IPS DF 19.7 (cell line): ENCODE measurements at regions not wholly inside any gene's neighbourhood (a gene's known extent, or its start where the extent isn't known, plus 50 kb on each side); places are given as distances from the start of the nearest gene placed in this dataset.
"Not testable (repeated sequence)": the region's sequence is repeated elsewhere in the genome, so short reads cannot be mapped to it uniquely, and the experiment has no call there.

ENCODE experiments used
- DNase-seq: peaks from one replicate; pipeline ENCODE4 v3.0.0-alpha.2; 2013; ENCODE audit warnings: low read depth, low spot score

DNA sequence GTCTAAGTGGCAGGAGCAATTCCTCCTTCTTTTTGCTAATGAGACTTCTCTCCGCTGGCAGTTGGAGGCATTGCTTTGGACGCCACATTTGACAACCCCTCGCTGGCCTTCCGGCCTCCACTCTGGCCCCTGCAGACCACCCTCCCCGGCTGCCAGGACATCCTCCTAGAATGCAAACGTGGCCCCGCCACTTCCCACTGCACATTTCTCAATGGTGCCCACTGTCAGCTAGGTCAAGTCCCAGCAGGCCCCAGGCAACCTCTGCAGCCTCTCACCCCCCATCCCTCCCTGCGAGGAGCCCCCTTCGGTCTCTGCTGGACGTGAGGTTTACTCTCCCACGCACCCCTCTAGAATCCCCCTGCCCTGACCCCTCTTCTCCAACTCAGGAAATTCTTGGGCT is 250.3 kb downstream of the FOXL1 start:
- no peak for DNase-seq

DNA sequence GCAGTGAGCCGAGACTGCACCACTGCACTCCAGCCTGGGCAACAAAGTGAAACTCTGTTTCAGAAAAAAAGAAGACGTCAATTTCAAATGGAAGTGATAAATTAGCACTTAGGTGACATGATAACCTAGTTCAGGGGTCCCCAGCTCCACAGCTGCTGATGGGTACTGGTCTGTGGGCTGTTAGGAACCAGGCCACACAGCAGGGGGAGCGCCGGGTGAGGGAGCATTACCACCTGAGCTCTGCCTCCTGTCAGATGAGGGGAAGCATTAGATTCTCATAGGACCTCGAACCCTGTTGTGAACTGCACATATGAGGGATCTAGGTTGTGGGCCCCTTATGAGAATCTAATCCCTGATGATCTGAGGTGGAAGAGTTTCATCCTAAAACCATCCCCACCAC is 253.0 kb downstream of the FOXL1 start:
- no peak for DNase-seq

DNA sequence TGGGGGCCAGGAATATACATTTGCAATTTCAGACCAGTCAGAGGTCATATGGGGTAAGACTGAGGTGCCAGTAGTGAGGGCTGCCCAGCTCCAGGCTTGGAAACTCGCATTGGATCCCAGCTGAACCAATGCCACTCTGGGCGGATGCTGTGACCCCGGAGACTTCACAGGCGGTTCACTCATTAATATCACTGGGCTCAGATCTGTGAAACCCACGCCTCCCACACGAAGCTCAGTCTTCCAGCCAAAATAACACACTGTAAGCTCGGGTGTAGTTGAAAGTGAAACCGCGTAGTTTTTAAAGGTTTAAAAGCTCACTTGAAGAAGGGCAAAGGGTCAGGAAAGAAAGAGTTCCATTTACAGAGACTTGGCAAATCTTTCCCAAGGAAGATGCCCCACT is 254.8 kb downstream of the FOXL1 start:
- DNase-seq: no peak

DNA sequence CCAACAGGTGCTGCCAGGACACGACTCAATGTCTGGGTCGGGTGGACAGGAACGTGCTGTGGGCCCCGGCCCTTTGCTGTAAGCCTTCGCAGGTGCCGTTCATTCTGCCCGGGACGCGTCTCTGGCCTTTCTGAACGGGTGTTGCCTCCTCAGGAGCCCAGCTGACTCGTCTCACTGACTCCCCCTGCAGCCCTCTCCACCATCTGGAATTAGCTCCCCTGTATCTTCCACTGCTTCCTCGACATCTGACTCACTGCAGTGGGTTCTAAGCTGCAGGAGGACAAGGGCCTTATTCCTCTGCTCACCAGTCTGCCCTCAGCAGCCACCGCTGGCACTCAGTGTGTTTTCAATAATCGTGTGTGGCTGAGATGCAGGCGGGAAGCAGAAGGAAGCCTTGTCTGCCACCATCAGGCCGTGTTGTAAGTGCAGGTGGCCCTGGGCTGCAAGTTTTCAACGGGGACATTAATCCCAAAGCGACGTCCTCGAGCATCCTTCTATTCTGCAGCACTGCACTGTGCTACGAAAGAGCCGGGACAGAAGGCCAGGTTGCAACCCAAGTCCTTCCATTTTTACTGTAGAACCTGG is 256.2 kb downstream of the FOXL1 start:
- DNase-seq: no peak

DNA sequence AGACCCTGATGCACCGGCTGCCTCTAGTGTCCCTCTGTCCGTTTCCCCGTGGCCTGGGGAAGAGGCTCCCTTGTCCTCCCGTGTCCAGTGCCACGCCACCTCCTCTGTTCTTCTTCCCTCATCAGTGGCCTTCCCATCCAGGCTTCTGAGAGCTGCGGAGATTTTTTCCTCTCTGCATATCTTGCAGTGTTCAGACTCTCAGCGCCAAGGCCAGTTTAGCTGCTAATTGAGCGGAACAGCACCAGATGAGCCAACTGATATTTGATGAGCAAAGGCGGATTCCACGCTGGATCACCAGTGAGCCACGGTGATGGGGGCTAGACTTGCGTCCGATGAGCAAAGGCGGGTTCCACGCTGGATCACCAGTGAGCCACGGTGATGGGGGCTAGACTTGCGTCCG is 257.6 kb downstream of the FOXL1 start:
- DNase-seq: no peak

DNA sequence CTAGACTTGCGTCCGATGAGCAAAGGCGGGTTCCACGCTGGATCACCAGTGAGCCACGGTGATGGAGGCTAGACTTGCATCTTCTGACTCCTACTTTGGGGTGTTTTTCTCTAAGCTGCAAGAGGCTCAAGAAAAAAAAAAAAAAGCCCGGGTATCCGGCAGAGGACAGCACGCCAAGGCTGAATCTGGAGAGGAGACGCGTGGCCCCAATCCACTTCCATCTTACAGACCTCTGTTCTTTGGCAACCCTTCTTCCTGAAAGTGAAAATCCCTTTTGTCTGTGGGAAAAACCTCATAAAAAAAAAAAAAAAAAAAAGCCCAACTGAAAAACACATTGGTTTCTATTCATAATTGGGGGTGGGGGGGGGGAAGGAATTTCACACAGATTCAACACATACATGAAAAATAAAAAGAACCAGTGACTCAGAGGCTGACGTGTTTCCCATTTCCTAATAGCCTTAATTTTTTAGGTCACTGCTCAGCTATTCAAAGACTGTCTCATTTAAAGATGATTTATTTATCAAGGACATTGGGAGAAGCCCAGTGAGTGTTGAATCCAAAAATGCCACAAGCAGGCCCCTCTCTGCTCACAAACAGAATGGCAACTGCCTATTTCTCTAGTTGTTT is 258.3 kb downstream of the FOXL1 start:
- DNase-seq: no peak

DNA sequence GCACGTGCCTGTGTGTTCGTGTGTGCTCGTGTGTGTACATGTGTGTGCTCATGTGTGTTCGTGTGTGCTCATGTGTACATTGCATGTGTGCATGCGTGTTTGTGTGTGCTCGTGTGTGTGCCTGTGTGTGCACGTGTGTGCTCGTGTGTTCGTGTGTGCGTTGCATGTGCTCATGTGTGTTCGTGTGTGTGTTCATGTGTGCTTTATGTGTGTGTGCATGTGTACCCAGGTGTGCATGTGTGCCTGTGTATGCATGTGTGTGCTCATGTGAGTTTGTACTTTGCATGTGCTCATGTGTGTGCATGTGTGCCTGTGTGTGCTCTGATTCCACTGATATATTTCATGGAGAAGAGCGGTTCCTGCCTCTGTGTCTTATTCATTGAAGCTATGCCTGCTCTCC is 265.5 kb downstream of the FOXL1 start:
- no peak for DNase-seq

DNA sequence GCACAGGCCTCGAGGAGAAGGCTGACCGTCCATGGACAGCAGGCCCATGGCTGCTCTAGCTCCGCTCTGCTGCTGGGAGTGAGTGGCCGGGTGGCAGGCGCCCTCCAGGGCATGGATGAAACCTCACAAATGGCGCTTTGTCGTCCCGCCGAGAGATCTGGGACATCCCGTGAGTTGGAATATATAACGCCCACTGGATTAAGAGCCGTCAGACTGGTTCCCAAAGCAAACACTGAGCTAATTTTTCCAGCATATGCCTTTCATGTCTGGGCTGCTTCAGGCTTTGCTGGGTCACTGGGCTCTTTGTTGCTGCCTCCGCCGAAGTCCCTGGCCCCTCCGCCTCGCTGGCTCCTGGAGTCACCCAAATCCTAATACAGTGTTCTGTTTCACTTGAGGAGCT is 266.3 kb downstream of the FOXL1 start:
- no peak for DNase-seq

DNA sequence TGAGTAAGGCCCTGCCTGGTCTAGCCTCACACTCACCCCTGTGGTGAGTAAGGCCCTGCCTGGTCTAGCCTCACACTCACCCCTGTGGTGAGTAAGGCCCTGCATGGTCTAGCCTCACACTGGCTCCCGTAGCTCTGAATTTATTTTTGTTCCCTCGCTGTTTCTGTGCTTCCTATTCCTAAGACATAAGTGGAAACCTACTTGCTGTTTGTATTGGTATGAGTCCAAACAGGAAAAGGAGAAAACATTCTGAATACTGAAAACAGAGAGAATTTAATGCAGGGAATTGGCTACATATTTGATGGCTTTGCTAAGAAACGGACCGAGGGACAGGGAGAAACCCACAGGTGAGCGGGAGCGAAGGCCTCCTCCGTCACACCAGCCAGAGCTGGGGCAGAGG is 267.8 kb downstream of the FOXL1 start:
- DNase-seq: no peak

DNA sequence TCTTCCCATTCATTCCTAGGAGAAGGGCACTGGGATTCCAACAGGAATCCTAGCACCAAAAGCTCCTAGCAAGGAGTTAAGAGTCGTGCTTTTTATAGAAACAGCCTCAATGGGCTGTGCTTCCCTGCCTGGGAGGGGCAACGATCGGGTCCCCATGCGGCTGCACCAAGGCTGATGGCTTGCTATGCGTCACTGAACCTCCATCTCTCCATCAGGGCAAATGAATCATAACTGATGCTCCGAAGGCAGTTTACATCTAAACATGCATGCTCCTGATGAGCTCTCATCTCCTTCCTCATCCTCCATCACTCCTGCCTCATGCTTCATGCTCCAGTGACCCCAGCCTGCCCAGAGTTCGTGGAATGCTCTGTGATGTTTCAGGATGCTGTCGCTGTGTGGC is 270.5 kb downstream of the FOXL1 start:
- no peak for DNase-seq

DNA sequence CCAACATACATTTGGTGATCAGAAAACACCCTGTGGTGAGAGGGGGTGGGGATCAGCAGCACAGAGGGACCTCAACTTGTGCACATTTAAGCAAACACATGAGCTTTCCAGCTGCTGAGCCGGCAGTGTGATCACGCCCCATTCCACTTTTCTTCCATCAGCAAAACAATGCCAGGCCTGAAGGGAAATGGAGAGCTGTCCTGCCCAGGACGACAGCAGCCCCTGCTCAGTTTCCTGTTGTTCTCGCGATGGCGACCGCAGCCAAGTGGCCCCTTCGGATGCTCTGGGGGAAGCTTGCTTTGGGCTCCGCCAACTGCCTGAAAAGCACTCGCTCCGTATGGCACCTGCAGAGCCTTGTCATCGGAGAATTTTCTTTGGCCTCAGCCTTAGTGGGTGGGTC is 272.3 kb downstream of the FOXL1 start:
- no peak for DNase-seq

DNA sequence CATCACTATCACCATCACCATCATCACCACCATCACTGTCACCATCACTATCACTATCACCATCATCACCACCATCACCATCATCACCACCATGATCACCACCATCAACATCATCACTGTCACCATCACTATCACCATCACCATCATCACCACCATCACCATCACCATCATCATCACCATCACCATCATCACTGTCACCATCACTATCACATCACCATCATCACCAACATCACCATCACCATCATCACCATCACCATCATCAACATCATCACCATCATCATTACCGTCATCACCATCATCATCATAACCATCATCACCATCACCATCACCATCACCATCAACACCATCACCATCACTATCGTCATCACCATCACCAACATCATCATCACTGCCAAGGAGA is 273.8 kb downstream of the FOXL1 start:
- no peak for DNase-seq

DNA sequence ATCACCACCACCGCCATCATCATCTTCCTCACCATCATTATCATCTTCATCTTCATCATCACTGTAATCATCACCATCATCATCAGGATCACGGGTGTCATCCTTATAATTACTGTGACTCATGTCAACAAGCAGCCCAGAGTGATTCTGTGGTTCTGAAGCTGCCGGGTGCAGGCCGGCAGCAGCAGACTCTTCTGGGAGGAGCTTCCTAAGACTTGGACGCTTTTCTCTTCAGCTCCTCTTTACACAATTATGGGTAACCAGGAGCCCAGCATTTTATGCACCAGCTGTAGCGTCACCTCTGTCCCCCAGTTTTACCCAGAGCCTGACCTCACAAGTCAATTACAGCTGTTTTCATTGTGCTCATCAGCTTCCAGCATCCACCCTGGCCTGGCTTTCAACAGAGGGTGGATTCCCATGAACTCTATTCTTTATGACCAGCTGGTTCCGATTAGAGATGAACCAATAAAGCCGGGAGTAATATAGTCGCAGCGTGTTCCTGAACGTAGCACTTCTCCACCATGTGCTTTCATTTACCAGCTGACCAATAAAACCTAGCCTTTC is 275.8 kb downstream of the FOXL1 start:
- no peak for DNase-seq

DNA sequence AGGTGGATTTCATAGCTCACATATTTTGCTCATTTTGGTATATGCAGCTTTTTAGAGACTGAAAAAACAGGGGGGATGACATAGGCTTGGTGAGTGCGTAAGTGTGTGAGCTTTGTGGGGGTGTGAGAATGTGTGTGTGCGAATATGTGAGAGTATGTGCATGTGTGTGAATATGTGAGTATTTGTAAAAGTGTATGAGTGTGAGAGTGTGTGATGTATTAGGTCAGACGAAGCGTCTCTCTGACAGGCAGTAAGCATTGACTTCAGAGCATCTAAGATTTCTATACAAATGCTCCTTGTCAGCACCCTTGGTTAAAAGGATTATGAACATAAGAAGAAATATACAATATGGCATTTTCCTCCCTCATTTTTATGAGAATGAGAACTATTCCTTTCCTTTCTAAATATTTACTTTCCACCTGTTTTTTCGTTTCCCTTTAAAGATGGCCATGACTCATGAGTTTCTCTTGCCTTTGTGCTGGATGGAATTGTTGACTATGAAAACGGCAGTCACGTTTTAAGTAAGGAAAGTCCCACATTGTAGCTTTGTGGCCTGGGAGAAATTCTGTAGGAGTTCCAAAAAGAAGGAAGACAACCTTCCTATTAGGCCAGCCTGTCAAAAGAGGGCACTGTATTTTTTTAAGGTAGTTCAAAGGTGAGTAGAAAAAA is 276.4 kb downstream of the FOXL1 start:
- DNase-seq: no peak

DNA sequence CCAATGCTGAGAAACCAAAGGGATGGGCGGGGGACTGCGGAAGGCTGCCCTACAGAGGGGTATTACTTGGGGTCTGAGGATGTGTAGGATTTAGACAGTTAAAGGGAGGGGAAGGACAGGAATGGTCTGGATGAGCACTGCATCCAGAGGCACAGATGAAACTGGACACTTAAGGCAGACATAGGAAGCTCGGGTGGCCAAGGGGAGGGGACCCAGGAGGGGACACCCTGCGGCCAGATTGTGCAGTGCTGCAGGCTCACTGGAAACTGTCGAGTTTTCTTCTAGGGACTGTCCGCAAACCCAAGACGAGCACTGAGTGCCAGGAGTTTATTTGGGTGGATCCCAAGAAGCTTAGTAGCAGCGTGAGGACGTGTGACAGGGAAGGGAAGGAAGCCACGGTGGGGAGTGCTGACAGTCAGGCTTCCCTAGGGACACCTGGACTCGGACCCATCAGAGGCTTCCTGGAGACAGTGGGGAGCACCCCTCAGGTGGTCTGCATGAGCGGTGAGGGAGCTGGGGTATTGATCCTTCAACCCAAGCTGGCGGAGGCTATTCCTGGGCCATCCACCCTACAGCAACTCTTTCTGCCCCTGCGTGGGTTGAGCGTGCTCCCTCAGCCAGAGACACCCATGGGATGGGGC is 278.7 kb downstream of the FOXL1 start:
- DNase-seq: no peak

DNA sequence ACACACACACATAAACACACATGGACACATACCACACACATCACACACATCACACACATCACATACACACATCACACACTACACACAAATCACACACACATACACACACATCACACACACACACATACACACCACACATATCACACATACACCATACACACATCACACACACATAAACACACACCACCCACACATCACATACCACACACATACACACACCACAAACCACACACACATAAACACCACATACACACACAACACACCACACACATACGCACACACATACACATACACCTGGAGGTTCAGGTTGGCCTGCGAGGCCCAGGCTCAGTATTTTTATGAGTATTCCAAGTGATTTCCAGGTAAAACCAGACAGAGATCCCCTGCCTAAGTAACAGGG is 279.5 kb downstream of the FOXL1 start:
- DNase-seq: no peak

DNA sequence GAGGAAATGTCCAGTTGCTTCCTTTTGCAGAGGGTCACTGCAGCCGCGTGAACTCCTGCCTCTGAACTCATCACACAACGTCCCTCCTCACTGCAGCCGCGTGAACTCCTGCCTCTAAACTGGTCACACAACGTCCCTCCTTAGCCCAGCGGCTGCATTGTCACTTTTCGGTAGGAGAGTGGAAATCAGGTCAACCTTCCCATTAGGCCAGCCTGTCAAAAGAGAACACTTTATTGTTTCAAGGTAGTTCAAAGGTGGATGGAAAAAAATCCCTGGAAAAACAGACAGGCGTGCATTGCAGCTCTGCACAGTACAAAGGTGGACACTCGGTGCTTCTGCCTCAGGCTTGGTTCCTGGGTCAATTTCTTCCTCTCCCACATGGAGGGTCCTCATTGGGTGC is 280.2 kb downstream of the FOXL1 start:
- no peak for DNase-seq

DNA sequence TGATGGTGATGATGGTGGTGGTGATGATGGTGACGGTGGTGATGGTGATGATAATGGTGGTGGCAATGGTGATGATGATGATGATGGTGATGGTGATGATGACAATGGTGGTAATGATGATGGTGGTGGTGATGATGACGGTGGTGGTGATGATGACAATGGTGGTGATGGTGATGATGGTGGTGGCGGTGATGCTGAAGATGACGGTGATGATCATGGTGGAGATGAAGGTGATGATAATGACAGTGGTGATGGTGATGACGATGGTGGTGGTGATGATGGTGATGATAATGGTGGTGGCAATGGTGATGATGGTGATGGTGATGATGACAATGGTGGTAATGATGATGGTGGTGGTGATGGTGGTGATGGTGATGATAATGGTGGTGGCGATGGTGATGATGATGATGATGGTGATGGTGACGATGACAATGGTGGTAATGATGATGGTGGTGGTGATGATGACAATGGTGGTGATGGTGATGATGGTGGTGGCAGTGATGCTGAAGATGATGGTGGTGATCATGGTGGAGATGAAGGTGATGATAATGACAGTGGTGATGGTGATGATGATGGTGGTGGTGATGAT is 283.0 kb downstream of the FOXL1 start:
- DNase-seq: not testable (repeated sequence)

DNA sequence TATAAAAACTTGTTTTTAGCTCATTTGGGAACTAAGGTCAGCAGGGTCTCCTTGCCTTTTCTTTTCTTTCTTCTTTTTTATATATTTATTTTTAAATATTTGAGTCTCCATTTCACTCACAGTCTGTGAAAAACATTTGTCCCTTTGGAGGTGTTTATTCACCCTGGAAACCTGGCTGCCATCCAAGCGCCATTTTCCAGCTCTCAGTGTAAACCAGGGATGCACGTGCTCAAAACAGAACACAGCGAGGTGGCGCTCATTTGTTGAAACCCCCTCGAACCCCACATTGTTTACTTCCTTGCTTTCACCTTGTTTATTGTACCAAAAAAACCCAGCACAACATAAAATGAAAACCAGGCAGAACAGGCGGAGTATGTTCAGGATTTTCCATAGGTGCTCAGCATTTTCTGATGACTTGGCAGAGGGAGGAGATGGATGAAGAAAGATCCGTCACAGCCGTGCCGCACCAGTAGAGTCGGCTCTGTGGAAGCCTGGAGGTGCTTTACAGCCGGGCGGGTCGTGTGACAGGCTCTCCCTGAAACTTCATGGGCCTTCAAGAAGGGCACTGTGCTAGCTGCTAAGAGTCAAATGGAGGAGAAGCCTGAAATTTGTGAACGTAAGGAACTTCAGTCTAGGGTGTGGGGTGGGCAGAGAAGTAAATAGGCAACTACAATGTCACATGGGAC is 284.4 kb downstream of the FOXL1 start:
- no peak for DNase-seq

DNA sequence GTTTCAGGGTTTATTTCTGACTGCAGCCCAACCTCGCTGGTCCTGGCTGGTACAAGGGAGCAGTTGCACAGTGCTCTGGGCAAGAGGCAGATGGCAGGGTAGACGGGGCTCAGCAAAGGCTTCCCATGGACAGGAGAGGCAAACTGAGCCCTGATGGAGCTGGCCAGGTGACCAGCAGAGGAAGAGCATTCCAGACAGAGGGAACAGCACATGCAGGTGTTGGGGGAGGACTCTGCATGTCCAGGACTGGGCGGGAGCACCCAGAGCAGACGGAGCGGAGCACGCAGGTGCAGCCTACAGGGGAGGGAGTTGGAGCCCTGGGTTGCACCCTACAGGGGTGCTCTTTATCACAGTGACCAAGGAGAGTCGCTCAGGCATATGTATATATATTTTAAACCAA is 285.3 kb downstream of the FOXL1 start:
- DNase-seq: no peak

DNA sequence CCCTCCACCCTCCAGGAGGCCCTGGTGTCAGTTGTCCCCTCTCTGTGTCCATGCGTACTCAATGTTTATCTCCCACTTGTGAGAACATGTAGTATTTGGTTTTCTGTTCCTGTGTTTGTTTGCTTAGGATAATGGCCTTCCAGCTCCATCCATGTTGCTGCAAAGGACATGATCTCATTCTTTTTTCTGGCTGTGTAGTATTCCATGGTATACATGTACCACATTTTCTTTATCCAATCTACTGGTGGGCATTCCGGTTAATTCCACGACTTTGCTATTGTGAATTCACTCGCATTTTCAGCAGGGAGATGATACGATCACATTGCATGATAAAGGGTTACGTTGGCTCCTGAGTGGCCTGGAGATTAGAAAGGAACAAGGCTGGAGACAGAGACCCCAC is 286.2 kb downstream of the FOXL1 start:
- no peak for DNase-seq
